Activated CD4-positive, alpha-beta T cell treated with anti-CD3 and anti-CD28 coated beads for 36 hours (primary cell): ENCODE measurements at regions not wholly inside any gene's neighbourhood (a gene's known extent, or its start where the extent isn't known, plus 50 kb on each side); places are given as distances from the start of the nearest gene placed in this dataset.
"Not testable (repeated sequence)": the region's sequence is repeated elsewhere in the genome, so short reads cannot be mapped to it uniquely, and the experiment has no call there.

ENCODE experiments used
- ATAC-seq: fragments of 200-7000 bp; cut with Tn5 transposase; one replicate; pipeline ENCODE4 v1.10.0; 2021; ENCODE audit warnings: mild to moderate bottlenecking, moderate library complexity
- CTCF ChIA-PET: fragments of 350-600 bp; sonication (Branson Sonifier 250); formaldehyde crosslinking; loops from one replicate; lab custom pipeline; 2021; ENCODE audit warnings: antibody characterized with exemption; lab: Charles Lee
- POLR2A ChIA-PET: fragments of 350-600 bp; sonication (Branson Sonifier 250); formaldehyde crosslinking; loops from one replicate; lab custom pipeline; 2021; ENCODE audit warnings: antibody characterized with exemption, inconsistent platforms; lab: Charles Lee
- DNase-seq: peaks from one replicate; pipeline ENCODE4 v3.0.0-alpha.2; 2020
- H3K27ac Mint-ChIP-seq: one replicate; pipeline ENCODE4 v1.8.0; 2021; ENCODE audit warnings: mixed read lengths
- H3K27me3 Mint-ChIP-seq: one replicate; pipeline ENCODE4 v1.8.0; 2021; ENCODE audit warnings: mixed read lengths
- H3K36me3 Mint-ChIP-seq: one replicate; pipeline ENCODE4 v1.8.0; 2021; ENCODE audit warnings: low read depth, mixed read lengths
- H3K4me1 Mint-ChIP-seq: one replicate; pipeline ENCODE4 v1.8.0; 2021; ENCODE audit warnings: mixed read lengths
- H3K4me3 Mint-ChIP-seq: one replicate; pipeline ENCODE4 v1.8.0; 2021; ENCODE audit warnings: mild to moderate bottlenecking, moderate library complexity, mixed read lengths
- H3K9me3 Mint-ChIP-seq: one replicate; pipeline ENCODE4 v1.8.0; 2021; ENCODE audit warnings: low read depth, mixed read lengths
- intact Hi-C, 2 experiments: fragments of 100-400 bp; cut with DNase I in 1 of 2; cut with micrococcal nuclease in 1 of 2; formaldehyde crosslinking; loops; one replicate each; pipeline versions ENCODE4 v1.14.2 to v1.15.1; 2022 to 2024; cut with DNase I, micrococcal nuclease

DNA sequence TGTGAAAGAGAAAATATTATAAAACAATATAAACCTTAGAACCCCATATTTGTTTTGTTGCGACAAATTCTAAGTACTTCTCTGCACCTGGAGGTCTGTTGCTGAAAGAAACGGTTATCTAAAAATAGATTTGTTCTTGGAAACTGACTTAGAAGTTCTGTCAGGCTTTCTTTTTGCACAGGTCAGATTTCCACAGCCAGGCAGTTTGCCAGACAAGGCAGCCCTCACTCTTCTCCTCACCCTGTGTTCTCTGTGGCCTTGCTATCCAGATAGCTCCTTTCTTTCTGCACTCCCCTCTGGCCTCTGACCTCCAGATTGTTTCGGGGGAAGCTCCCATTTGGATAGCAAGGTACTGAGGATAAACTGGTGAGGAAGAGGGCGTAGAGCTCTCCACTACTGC, 413.3 kb upstream of the ONECUT1 start:
- no peak for DNase-seq
- no peak for ATAC-seq
- ChIA-PET CTCF (no interaction called here), POLR2A (no interaction called here)
- Mint-ChIP-seq H3K27ac (no peak overlapping the region), H3K4me1 (no peaks in the 10 kb centered on the region), H3K27me3 (peaks cover 12% of the 10 kb centered on the region), H3K36me3 (no peaks in the 10 kb centered on the region), H3K4me3 (no peak overlapping the region), H3K9me3 (peaks cover 2% of the 10 kb centered on the region)
- intact Hi-C loops = loop anchor here in 1 of 2 experiments (10.0 kb wide), 1 partner anchor 709 kb away; no protein-coding TSS in a partner anchor

DNA sequence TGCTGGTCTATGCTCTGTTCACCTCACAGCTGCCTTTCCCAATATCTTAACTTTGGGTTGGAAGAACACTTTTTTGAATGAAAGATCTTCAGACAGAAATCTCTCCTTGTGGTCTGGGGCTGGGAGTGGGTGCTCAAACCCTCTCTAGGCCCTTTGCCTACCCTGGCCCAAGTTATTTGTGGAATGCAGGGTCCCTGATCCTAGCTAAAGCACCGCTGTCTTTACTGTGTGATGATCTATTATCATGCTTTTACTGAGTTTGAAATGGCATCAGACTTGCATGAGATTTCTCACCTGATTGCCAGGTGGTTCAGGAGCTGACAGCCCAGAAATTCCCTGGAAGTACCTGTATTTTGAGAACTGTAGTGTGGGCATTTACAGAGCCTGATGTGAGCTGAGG, 412.7 kb upstream of the ONECUT1 start:
- no peak for ATAC-seq
- no peak for DNase-seq
- Mint-ChIP-seq H3K36me3 (no peaks in the 10 kb centered on the region), H3K27ac (no peak overlapping the region), H3K4me3 (no peak overlapping the region), H3K9me3 (peaks cover 2% of the 10 kb centered on the region), H3K27me3 (peaks cover 15% of the 10 kb centered on the region), H3K4me1 (no peaks in the 10 kb centered on the region)
- POLR2A ChIA-PET = no interaction called here
- CTCF ChIA-PET = no interaction called here
- intact Hi-C loops = loop anchor here in 1 of 2 experiments (10.0 kb wide), 1 partner anchor 708 kb away; no protein-coding TSS in a partner anchor

DNA sequence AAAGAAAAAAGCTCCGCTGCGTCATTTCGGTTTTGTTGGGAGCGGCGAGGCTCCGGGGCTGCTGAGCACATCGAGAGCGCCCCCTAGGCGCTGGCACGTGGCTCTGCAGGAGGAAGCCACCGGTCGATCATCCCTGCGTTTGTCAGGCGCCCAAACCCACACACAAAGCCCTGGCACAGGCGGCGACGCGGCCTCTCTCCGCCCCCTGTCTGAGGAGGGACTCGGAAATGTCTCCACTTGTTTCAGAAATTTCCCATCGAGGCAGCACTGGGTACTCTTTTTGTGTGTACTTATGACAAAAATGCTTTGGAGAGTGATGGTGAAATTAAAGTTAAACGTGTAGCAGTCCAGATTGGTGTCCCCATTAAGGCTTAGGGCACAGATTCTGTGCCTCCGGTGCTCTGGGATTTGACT, 407.3 kb upstream of the ONECUT1 start:
- Mint-ChIP-seq H3K4me3 (no peak overlapping the region), H3K27ac (no peak overlapping the region), H3K36me3 (no peaks in the 10 kb centered on the region), H3K27me3 (peaks cover 18% of the 10 kb centered on the region), H3K9me3 (peaks cover 4% of the 10 kb centered on the region), H3K4me1 (no peaks in the 10 kb centered on the region)
- CTCF ChIA-PET = interaction anchor here (0.7 to 1.3 kb wide), 4 partner anchors 11 to 417 kb away, joined by 3 read pairs; no protein-coding TSS in a partner anchor
- ATAC-seq = peak; percentile 73
- peak; percentile 77 for DNase-seq
- intact Hi-C loops = loop anchor here (1.0 kb wide), 2 partner anchors 413 to 417 kb away; no protein-coding TSS in a partner anchor
- POLR2A ChIA-PET = no interaction called here

DNA sequence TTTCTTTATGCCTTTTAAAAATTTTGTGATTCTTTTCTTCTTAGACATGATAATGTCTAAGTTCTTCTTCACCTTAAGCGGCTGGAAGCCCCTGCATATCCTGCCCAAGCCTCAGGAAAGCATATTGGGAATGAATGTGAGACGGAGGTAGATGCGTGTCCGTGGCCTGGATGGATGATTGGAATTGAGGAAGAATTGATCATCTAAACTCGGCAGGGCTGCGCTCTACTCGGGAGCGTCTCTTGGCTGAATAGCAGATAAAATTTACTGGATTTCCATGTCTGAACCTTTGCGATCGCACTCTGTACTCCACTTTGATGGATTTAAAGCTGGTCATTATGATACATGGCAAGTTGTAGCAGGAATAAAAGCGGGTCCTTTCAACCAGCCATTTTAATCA, 406.7 kb upstream of the ONECUT1 start:
- intact Hi-C loops = loop anchor here (1.0 kb wide), 2 partner anchors 412 to 416 kb away; no protein-coding TSS in a partner anchor
- H3K4me1 Mint-ChIP-seq = no peaks in the 10 kb centered on the region
- H3K4me3 Mint-ChIP-seq = no peak overlapping the region
- POLR2A ChIA-PET = no interaction called here
- H3K9me3 Mint-ChIP-seq = peaks cover 4% of the 10 kb centered on the region
- CTCF ChIA-PET = interaction anchor here (0.7 to 1.3 kb wide), 5 partner anchors 11 to 759 kb away, joined by 3 read pairs; no protein-coding TSS in a partner anchor
- no peak for ATAC-seq
- no peak for DNase-seq
- peaks cover 18% of the 10 kb centered on the region for H3K27me3 Mint-ChIP-seq
- no peak overlapping the region for H3K27ac Mint-ChIP-seq
- H3K36me3 Mint-ChIP-seq = no peaks in the 10 kb centered on the region

DNA sequence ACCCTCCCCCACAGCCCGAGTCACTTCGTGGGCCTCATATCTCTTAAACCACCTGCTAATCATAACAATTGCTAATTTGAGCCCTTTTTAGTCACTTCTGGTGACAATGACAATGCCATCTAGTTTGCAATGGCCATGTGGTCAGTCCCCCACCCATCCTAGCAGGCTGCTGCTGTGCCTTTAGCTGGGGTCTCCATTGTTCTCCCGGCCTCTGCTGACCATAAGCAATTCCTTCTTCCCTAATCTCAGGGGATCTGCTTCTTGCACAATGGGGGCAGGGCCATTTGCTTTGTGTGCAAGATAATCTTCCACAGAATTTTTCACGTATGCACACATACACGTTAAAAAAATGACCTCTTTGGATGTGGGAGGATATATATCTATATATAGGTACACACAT, 406.1 kb upstream of the ONECUT1 start:
- Mint-ChIP-seq H3K36me3 (no peaks in the 10 kb centered on the region), H3K4me3 (no peak overlapping the region), H3K9me3 (peaks cover 4% of the 10 kb centered on the region), H3K27ac (no peak overlapping the region), H3K27me3 (peaks cover 18% of the 10 kb centered on the region), H3K4me1 (no peaks in the 10 kb centered on the region)
- ATAC-seq (no peak), DNase-seq (no peak)
- intact Hi-C loops = no loop called here
- ChIA-PET CTCF (interaction anchor here (0.7 to 1.3 kb wide), 2 partner anchors 20 to 758 kb away, joined by 3 read pairs; no protein-coding TSS in a partner anchor), POLR2A (no interaction called here)

DNA sequence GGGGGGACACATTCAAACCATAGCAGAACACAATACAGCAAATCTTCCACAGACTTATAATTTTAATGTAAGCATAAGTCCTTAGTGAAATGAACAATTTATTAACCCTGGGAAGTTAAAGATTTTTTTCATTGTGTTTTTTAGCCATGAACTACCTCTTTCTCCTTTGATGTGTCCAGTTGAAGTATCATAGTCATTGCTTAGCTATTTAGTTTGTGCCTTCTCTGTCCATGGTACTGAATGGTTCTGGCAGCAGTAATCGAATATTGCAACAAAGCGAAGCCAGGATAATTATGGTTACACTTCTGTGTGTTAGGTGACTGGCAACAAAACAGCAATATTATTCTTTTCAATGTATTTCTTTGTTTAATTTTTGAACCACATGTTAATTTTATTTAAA, 403.0 kb upstream of the ONECUT1 start:
- no peak for DNase-seq
- H3K9me3 Mint-ChIP-seq = peaks cover 4% of the 10 kb centered on the region
- intact Hi-C loops = no loop called here
- ChIA-PET CTCF (no interaction called here), POLR2A (no interaction called here)
- H3K36me3 Mint-ChIP-seq = no peaks in the 10 kb centered on the region
- no peaks in the 10 kb centered on the region for H3K4me1 Mint-ChIP-seq
- ATAC-seq = no peak
- no peak overlapping the region for H3K4me3 Mint-ChIP-seq
- H3K27ac Mint-ChIP-seq = no peak overlapping the region
- H3K27me3 Mint-ChIP-seq = peaks cover 10% of the 10 kb centered on the region

DNA sequence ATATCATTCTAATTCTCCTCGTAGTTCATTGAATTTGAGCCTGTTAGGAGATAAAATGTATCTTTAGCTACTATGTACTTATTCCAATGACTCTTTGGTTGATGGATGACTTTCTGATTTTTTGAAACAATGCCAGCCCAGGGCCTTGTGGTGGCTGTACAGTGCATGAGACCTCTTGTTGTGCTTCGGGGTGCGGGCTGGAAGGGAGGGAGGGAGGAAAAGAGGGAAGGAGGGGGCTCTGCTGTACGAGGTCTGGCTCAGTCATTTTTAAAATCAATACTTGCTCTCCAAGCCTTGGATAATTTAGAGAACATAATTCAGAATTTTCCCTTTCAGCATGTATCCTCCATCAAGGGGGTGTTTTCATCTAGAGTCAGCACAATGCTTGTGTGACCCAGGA, 399.7 kb upstream of the ONECUT1 start:
- intact Hi-C loops = no loop called here
- Mint-ChIP-seq H3K4me1 (no peaks in the 10 kb centered on the region), H3K27ac (no peak overlapping the region), H3K27me3 (no peaks in the 10 kb centered on the region), H3K36me3 (no peaks in the 10 kb centered on the region), H3K9me3 (peaks cover 4% of the 10 kb centered on the region), H3K4me3 (no peak overlapping the region)
- ATAC-seq (no peak), DNase-seq (no peak)
- ChIA-PET CTCF (no interaction called here), POLR2A (no interaction called here)

DNA sequence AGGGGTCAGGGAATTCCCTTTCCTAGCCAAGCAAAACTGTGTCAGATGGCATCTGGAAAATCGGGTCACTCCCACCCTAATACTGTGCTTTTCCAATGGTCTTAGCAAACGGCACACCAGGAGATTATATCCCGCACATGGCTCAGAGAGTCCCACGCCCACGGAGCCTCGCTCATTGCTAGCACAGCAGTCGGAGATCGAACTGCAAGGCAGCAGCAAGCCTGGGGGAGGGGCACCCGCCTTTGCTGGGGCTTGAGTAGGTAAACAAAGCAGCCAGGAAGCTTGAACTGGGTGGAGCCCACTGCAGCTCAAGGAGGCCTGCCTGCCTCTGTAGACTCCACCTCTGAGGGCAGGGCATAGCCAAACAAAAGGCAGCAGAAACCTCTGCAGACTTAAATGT, 393.3 kb upstream of the ONECUT1 start:
- DNase-seq, H3K9me3 Mint-ChIP-seq, H3K4me1 Mint-ChIP-seq, H3K36me3 Mint-ChIP-seq, ATAC-seq, intact Hi-C loops, CTCF ChIA-PET, H3K27me3 Mint-ChIP-seq, H3K4me3 Mint-ChIP-seq, POLR2A ChIA-PET, H3K27ac Mint-ChIP-seq: not testable (repeated sequence)

DNA sequence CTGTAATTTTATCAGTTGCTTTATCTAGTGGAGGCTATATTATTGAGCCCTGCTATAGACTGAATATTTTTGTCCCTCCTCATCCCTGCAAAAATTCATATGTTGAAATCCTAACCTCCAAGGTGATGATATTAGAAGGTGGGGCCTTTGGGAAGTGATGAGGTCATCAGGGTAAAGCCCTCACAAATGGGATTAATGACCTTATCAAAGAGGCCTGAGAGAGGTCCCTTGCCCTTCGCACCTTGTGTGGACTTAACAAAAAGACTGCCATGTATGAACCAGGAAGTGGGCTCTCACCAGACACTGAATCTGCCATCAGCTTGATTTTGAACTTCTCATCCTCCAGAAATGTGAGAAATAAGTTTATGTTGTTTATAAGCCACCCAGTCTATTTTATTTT, 381.4 kb upstream of the ONECUT1 start:
- no peaks in the 10 kb centered on the region for H3K9me3 Mint-ChIP-seq

DNA sequence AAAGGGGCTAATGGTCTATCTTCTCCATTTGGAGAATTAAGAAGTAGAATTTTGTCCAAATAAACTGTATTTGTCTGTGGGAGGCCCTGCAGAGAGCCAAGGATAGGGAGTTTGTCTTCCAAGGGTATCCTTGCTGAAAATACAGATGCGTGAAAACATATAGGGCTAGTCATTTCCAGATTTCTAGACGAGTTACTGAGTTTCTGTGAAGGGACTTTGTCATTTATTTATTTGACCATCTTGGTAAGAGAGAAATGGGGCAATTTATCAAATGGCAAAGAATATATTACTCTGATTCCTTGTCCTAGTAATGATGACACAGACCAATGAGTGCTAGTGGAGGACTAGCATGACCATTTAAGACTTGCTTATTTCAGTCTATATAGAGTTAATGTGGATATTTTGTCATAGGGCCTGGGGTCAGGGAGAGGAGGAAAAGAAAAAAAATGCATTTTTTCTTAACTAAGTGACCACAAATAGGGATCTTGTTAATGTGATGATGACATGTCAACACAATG, 376.6 kb upstream of the ONECUT1 start:
- ChIA-PET POLR2A (no interaction called here), CTCF (no interaction called here)
- Mint-ChIP-seq H3K4me1 (no peaks in the 10 kb centered on the region), H3K36me3 (no peaks in the 10 kb centered on the region), H3K9me3 (no peaks in the 10 kb centered on the region), H3K27ac (no peak overlapping the region), H3K4me3 (no peak overlapping the region), H3K27me3 (peaks cover 3% of the 10 kb centered on the region)
- intact Hi-C loops = no loop called here
- no peak for DNase-seq
- no peak for ATAC-seq

More for the DNA sequence above, 381.4 kb upstream of the ONECUT1 start:
- peaks cover 5% of the 10 kb centered on the region for H3K27me3 Mint-ChIP-seq
- ChIA-PET POLR2A (no interaction called here), CTCF (no interaction called here)
- no peaks in the 10 kb centered on the region for H3K36me3 Mint-ChIP-seq
- no peak for ATAC-seq
- no peak for DNase-seq
- no peak overlapping the region for H3K4me3 Mint-ChIP-seq
- H3K4me1 Mint-ChIP-seq = no peaks in the 10 kb centered on the region
- no peak overlapping the region for H3K27ac Mint-ChIP-seq
- intact Hi-C loops = no loop called here

DNA sequence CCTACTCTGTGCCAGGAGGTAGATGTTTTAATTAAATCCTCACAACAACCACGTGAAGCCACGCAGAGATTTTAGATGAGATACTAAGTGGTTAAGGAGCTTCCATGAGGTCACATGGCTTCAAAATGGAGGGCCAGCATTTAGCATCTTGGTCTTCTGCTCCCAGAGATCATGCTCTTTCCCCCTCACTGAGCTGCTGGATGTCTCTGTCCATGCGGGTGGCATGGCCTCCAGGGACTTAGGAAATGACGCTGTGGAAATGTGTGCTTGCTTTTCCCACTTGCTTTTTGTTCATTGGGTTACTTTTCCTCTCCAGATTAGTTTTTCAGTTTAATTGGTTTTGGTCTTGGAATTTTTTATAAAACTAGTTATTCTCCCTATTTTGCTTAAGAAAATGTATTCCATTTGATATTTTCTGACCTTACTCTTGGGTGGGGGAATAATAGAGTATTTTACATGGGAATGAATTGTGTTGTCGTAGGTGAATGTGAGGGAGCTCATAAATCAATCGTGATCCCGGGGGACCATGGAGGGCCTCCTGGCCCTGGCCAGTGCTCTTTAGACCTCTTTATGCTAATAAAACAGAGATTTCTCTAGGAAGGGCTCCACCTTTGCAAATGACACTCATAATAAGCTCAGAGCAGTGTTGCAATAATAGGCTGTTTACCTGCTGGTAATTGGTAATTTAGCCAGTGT, 376.0 kb upstream of the ONECUT1 start:
- CTCF ChIA-PET = no interaction called here
- no peak overlapping the region for H3K4me3 Mint-ChIP-seq
- no peaks in the 10 kb centered on the region for H3K4me1 Mint-ChIP-seq
- no peak for ATAC-seq
- POLR2A ChIA-PET = no interaction called here
- DNase-seq = no peak
- intact Hi-C loops = no loop called here
- no peaks in the 10 kb centered on the region for H3K36me3 Mint-ChIP-seq
- H3K9me3 Mint-ChIP-seq = no peaks in the 10 kb centered on the region
- no peak overlapping the region for H3K27ac Mint-ChIP-seq
- H3K27me3 Mint-ChIP-seq = peaks cover 3% of the 10 kb centered on the region

DNA sequence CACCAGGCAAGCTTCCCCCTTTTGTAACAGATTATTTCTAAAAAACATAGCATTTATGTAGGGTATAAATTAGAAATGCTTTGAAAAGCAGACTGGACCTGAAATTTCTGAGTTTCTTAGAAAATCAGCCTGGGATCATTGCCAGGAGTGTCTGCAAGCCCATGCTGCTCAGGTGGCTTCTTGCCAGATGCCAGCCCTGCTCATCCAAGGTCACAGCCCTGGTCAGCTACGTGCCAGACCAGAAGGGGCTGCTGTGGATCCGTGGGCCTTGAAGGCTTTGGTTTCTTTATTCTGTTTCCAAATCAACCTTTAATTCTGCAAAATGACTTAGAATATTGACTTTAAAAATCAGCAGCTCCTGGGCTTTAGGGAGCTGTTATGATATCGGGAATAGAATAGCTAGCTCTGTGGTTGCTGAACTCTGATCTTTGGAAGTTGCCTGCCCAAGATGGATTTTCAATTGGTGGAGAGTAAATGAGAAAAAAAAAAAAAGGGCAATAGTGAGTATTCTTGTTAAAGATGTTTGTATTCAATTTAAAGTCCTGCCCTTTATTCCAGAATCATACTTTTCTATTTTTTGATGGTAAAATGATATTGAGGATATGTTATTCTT, 370.1 kb upstream of the ONECUT1 start:
- CTCF ChIA-PET = no interaction called here
- no peaks in the 10 kb centered on the region for H3K4me1 Mint-ChIP-seq
- intact Hi-C loops = no loop called here
- no peaks in the 10 kb centered on the region for H3K36me3 Mint-ChIP-seq
- H3K27ac Mint-ChIP-seq = no peak overlapping the region
- H3K4me3 Mint-ChIP-seq = no peak overlapping the region
- no peaks in the 10 kb centered on the region for H3K9me3 Mint-ChIP-seq
- H3K27me3 Mint-ChIP-seq = peaks cover 5% of the 10 kb centered on the region
- POLR2A ChIA-PET = no interaction called here
- no peak for ATAC-seq
- DNase-seq = no peak
